ENCODE measurements at regions not wholly inside any gene's neighbourhood (a gene's known extent, or its start where the extent isn't known, plus 50 kb on each side); places are given as distances from the start of the nearest gene placed in this dataset.

DNA sequence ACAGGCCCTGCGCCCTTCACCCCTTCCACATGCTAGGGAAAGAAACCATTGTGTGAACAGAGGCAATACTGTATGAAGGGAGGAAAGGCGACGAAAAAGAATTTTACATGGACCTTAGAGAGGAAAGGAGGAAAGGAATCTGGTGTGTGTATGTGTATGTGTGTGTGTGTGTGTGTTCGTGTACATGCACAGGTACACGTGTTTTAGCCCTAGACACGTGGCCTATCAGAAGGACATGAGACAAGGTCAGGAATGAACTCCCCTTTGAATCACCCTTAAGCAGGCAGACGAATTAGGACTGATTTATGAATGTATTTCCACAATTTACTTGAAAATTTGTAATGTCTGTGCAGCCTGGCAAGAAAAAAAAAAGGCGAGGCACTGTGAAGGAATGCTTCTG lies 276.0 kb downstream of the ZNF516 start:
- ATAC-seq (no peak), FAIRE-seq (no peak), DNase-seq (ENCODE audit: extremely low read depth in 1 of 4, low spot score in 3 of 4) (no peak)
- no peaks in the 10 kb centered on the region for H3K36me3 ChIP-seq (ENCODE audit: control insufficient read depth, insufficient read depth, low read length)
- no peaks in the 10 kb centered on the region for H3K9me1 ChIP-seq (ENCODE audit: control insufficient read depth, insufficient read depth, low read length)
- WGBS (ENCODE audit: insufficient coverage, low coverage, missing lambda C conversion rate), result 0% methylated on average over 6 of the region's 8 CpGs
- CTCF ChIA-PET (ENCODE audit: low intra/inter-chr PET ratio), result no interaction called here
- intact Hi-C loops (cut with micrococcal nuclease) (no loop called here), in situ Hi-C loops (cut with MboI) (no loop called here)
- no peaks in the 10 kb centered on the region for H3K9me3 ChIP-seq (replicated peaks; ENCODE audit: control insufficient read depth, insufficient read depth, low read depth, low read length)
- H3K4me3 ChIP-seq, result no peak overlapping the region
- no peak overlapping the region for H2AFZ ChIP-seq (ENCODE audit: low read depth, low read length)
- H3K9ac ChIP-seq (ENCODE audit: insufficient read depth in 1 of 2, low read depth in 2 of 2, low read length in 2 of 2), result no peak overlapping the region
- H3K79me2 ChIP-seq (ENCODE audit: control insufficient read depth, insufficient read depth, low read length), result no peaks in the 10 kb centered on the region
- POLR2A ChIA-PET, result no interaction called here
- H3K4me1 ChIP-seq (replicated peaks in 1 of 2; ENCODE audit: control insufficient read depth in 2 of 2, insufficient read depth in 2 of 2, low read length in 2 of 2), result no peaks in the 10 kb centered on the region
- TF ChIP-seq C11orf30 (IDR thresholded peaks at IDR 0.05; ENCODE audit: low read depth) (no peak), FOXJ2 (tag; IDR thresholded peaks at IDR 0.05) (no peak), ZNF232 (CRISPR knock-in tag; IDR thresholded peaks at IDR 0.05) (no peak), ZNF217 (CRISPR knock-in tag; IDR thresholded peaks at IDR 0.05) (no peak), PTTG1 (tag; IDR thresholded peaks at IDR 0.05; ENCODE audit: low read depth) (no peak), CHD1 (IDR thresholded peaks at IDR 0.05; ENCODE audit: low read length) (no peak), ARID1B (IDR thresholded peaks at IDR 0.05) (no peak), ZNF224 (CRISPR knock-in tag; IDR thresholded peaks at IDR 0.05) (no peak)
- TF ChIP-seq, protein P1, sequence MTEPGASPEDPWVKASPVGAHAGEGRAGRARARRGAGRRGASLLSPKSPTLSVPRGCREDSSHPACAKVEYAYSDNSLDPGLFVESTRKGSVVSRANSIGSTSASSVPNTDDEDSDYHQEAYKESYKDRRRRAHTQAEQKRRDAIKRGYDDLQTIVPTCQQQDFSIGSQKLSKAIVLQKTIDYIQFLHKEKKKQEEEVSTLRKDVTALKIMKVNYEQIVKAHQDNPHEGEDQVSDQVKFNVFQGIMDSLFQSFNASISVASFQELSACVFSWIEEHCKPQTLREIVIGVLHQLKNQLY (CRISPR knock-in tag; conservative IDR thresholded peaks at IDR 0.05), result no peak
- TF ChIP-seq, protein P2, sequence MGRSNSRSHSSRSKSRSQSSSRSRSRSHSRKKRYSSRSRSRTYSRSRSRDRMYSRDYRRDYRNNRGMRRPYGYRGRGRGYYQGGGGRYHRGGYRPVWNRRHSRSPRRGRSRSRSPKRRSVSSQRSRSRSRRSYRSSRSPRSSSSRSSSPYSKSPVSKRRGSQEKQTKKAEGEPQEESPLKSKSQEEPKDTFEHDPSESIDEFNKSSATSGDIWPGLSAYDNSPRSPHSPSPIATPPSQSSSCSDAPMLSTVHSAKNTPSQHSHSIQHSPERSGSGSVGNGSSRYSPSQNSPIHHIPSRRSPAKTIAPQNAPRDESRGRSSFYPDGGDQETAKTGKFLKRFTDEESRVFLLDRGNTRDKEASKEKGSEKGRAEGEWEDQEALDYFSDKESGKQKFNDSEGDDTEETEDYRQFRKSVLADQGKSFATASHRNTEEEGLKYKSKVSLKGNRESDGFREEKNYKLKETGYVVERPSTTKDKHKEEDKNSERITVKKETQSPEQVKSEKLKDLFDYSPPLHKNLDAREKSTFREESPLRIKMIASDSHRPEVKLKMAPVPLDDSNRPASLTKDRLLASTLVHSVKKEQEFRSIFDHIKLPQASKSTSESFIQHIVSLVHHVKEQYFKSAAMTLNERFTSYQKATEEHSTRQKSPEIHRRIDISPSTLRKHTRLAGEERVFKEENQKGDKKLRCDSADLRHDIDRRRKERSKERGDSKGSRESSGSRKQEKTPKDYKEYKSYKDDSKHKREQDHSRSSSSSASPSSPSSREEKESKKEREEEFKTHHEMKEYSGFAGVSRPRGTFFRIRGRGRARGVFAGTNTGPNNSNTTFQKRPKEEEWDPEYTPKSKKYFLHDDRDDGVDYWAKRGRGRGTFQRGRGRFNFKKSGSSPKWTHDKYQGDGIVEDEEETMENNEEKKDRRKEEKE (IDR thresholded peaks at IDR 0.05; ENCODE audit: borderline replicate concordance in 1 of 2, control insufficient read depth in 1 of 2, low read depth in 2 of 2, low read length in 1 of 2), result no peak
- no peaks in the 10 kb centered on the region for H4K20me1 ChIP-seq (replicated peaks; ENCODE audit: control insufficient read depth, insufficient read depth, low read length)
- BruUV-seq (replicated peaks), result no TSS peak
- H3K27me3 ChIP-seq (ENCODE audit: control insufficient read depth in 2 of 2, insufficient read depth in 2 of 2, low read length in 2 of 2), result no peaks in the 10 kb centered on the region
- H3K4me2 ChIP-seq (ENCODE audit: insufficient read depth, low read length), result no peak overlapping the region
- no peak overlapping the region for H3K27ac ChIP-seq (ENCODE audit: extremely low read depth, low read depth, low read length)

All from K562 (cell line).